HL-60 (cell line): ENCODE measurements at regions not wholly inside any gene's neighbourhood (a gene's known extent, or its start where the extent isn't known, plus 50 kb on each side); places are given as distances from the start of the nearest gene placed in this dataset.

ENCODE experiments used
- DNase-seq, 2 experiments: peaks; one replicate each; pipeline ENCODE4 v3.0.0-alpha.2; 2010 to 2020; ENCODE audit warnings: low read depth in 1 of 2, low spot score in 1 of 2
- H3K27ac ChIP-seq: fragments of 250-450 bp; sonication (Bioruptor Pico); replicated peaks from 2 replicates; pipeline ENCODE4 v1.5.1; 2020; ENCODE audit warnings: mild to moderate bottlenecking, moderate library complexity
- H3K27me3 ChIP-seq: fragments of 250-450 bp; sonication (Bioruptor Pico); 2 replicates; pipeline ENCODE4 v1.5.1; 2021; ENCODE audit warnings: mild to moderate bottlenecking, moderate library complexity; ENCODE audit not compliant: insufficient read depth, poor library complexity, severe bottlenecking
- H3K4me3 ChIP-seq: replicated peaks from 2 replicates; pipeline ENCODE4 v1.5.1; 2011; ENCODE audit warnings: mild to moderate bottlenecking, control low read depth, low read length; ENCODE audit not compliant: insufficient read depth
- GABPA ChIP-seq: IDR thresholded peaks from 2 replicates; pipeline ENCODE4 v1.6.1; 2012; ENCODE audit warnings: low read depth
- POLR2AphosphoS5 ChIP-seq: IDR thresholded peaks from 2 replicates; pipeline ENCODE4 v1.6.1; 2012; ENCODE audit warnings: low read depth
- SPI1 ChIP-seq: IDR thresholded peaks from 2 replicates; pipeline ENCODE4 v1.6.1; 2012; ENCODE audit warnings: low read depth, mild to moderate bottlenecking, borderline replicate concordance
- TF ChIP-seq, protein P1 (sequence below): IDR thresholded peaks from one replicate; pipeline ENCODE4 v1.5.1; 2011; ENCODE audit warnings: low read length, control low read depth, inconsistent platforms; ENCODE audit not compliant: insufficient read depth
- TF ChIP-seq, protein P2 (sequence below): IDR thresholded peaks from 2 replicates; pipeline ENCODE4 v1.6.1; 2012; ENCODE audit warnings: low read depth; ENCODE audit not compliant: insufficient replicate concordance

DNA sequence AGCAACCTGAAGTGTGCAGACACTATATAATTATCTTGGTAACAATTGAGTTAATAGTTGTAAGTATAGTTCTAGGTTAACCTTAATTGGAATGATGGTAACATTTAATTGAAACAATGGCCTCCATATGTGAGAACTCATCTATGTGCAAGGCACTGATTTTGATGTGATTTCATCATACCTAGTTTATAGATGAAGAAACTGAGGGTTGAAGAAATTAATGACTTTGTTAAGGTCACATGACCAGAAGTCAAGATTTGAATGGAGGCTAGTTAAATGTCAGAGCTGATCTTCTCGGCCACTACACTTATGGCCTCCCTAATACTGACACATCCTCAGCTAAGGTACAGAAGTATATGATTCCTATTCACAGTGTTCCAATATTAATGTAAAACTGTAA, 128.2 kb upstream of the PSMD7 start:
- no peak overlapping the region for H3K4me3 ChIP-seq
- no peak for DNase-seq
- no peaks in the 10 kb centered on the region for H3K27me3 ChIP-seq
- TF ChIP-seq, protein P1, sequence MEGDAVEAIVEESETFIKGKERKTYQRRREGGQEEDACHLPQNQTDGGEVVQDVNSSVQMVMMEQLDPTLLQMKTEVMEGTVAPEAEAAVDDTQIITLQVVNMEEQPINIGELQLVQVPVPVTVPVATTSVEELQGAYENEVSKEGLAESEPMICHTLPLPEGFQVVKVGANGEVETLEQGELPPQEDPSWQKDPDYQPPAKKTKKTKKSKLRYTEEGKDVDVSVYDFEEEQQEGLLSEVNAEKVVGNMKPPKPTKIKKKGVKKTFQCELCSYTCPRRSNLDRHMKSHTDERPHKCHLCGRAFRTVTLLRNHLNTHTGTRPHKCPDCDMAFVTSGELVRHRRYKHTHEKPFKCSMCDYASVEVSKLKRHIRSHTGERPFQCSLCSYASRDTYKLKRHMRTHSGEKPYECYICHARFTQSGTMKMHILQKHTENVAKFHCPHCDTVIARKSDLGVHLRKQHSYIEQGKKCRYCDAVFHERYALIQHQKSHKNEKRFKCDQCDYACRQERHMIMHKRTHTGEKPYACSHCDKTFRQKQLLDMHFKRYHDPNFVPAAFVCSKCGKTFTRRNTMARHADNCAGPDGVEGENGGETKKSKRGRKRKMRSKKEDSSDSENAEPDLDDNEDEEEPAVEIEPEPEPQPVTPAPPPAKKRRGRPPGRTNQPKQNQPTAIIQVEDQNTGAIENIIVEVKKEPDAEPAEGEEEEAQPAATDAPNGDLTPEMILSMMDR, result no peak
- TF ChIP-seq GABPA, result no peak
- no peak for TF ChIP-seq SPI1
- TF ChIP-seq POLR2AphosphoS5, result no peak
- TF ChIP-seq, protein P2, sequence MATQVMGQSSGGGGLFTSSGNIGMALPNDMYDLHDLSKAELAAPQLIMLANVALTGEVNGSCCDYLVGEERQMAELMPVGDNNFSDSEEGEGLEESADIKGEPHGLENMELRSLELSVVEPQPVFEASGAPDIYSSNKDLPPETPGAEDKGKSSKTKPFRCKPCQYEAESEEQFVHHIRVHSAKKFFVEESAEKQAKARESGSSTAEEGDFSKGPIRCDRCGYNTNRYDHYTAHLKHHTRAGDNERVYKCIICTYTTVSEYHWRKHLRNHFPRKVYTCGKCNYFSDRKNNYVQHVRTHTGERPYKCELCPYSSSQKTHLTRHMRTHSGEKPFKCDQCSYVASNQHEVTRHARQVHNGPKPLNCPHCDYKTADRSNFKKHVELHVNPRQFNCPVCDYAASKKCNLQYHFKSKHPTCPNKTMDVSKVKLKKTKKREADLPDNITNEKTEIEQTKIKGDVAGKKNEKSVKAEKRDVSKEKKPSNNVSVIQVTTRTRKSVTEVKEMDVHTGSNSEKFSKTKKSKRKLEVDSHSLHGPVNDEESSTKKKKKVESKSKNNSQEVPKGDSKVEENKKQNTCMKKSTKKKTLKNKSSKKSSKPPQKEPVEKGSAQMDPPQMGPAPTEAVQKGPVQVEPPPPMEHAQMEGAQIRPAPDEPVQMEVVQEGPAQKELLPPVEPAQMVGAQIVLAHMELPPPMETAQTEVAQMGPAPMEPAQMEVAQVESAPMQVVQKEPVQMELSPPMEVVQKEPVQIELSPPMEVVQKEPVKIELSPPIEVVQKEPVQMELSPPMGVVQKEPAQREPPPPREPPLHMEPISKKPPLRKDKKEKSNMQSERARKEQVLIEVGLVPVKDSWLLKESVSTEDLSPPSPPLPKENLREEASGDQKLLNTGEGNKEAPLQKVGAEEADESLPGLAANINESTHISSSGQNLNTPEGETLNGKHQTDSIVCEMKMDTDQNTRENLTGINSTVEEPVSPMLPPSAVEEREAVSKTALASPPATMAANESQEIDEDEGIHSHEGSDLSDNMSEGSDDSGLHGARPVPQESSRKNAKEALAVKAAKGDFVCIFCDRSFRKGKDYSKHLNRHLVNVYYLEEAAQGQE, result no peak
- H3K27ac ChIP-seq, result no peak overlapping the region

DNA sequence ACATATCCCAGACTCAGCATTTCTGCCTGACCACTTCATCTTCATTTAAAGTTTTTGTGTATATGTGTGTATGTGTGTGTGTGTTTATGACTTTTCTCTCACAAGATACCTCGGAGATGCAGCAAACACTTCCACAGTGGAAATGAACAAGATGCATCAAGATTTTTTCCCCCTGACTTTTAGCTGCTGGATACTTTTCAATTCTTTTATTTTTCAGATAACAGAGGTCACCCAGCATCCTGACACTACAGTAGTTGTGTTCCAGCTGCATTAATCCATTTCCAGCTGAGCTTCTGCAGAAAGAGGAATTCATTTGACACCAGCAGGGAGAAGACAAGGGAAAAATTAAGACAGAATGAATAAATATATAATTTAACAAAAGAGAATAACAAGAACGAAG, 130.2 kb upstream of the PSMD7 start:
- TF ChIP-seq, protein P2, result no peak
- no peak for TF ChIP-seq POLR2AphosphoS5
- no peak for TF ChIP-seq GABPA
- TF ChIP-seq SPI1, result no peak
- TF ChIP-seq, protein P1, result no peak
- Histone ChIP-seq H3K27ac (no peak overlapping the region), H3K27me3 (no peaks in the 10 kb centered on the region), H3K4me3 (no peak overlapping the region)
- no peak for DNase-seq

DNA sequence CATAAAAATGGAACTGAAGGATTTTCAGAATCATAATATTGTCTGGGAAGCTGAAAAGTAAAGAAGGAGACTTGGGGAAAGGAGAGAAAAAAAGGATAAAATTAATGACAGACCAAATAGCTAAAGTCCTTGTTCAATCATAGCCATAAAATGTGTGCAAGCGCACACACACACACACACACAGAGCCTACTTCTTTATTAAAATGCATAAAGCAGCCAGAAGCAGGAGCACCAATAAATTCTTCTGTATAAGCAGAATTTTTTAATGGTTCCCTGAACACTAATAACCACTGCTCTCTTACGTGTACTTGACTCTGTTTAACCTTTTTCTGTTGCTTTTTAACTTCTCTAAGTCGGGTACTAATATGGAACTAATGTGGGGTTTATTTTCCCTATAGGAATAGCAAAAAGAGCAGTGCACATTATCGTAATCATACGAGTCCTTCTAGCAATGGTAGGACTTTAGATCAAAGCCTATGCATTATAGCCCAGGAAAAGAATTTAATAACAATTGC, 131.0 kb upstream of the PSMD7 start:
- H3K27ac ChIP-seq, result no peak overlapping the region
- TF ChIP-seq GABPA (no peak), SPI1 (no peak)
- TF ChIP-seq, protein P2, result no peak
- TF ChIP-seq, protein P1, result no peak
- no peak overlapping the region for H3K4me3 ChIP-seq
- H3K27me3 ChIP-seq, result no peaks in the 10 kb centered on the region
- DNase-seq, result no peak
